ENCODE measurements at regions not wholly inside any gene's neighbourhood (a gene's known extent, or its start where the extent isn't known, plus 50 kb on each side); places are given as distances from the start of the nearest gene placed in this dataset.

DNA sequence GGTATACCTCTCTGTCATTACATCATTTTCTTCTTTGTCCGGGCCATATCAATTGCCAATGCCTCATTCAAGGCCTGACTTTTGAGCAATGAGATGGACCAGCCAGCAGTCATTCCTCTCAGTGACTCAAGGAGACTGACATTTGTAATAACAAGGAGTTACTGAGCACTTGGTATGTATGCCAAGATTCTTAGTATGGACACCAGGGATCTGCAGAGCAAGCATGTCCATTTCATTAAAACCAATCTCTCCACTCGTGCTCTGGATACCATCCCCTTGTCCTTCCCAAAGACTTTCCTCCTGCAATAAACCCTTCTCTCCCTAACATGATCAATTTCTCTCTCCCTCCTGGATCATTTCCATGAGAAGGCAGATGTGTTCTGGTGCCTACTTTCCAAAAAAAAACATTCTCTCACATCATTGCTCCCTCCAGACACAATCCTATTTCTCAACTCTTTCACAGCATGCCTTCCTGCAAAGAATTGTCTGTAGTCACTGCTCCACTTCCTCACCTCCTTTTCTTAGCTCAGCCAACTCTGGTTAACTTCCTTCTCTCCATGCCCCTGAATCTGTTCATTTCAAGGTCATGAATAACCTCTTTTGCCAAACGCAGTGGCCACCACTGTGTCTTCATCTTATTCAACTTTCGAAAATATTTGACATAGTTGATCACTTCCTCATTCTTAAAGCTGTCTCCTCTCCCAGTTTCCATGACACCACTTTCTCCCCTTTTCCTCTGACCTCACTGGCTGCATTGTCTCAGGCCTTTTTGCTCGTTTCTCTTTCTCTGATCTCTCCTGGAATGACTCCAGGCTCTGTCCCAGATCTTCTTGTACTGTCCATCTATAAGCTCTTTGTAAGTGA is 102.8 kb upstream of the CYP1B1 start:
- no peaks in the 10 kb centered on the region for H3K9me3 Mint-ChIP-seq
- no peak for ATAC-seq
- no peaks in the 10 kb centered on the region for H3K27me3 Mint-ChIP-seq (ENCODE audit: low read depth)
- no peak for DNase-seq (ENCODE audit: low spot score)
- peak overlapping the region; percentile 3 for H3K27ac Mint-ChIP-seq
- peaks cover 14% of the 10 kb centered on the region for H3K4me1 Mint-ChIP-seq
- H3K36me3 Mint-ChIP-seq = no peaks in the 10 kb centered on the region
- ChIA-PET CTCF (interaction anchor here (0.7 kb wide), 1 partner anchor 300 kb away, joined by 3 read pairs; no protein-coding TSS in a partner anchor), POLR2A (no interaction called here)
- TF ChIP-seq ZBTB21 (CRISPR knock-in tag; IDR thresholded peaks at IDR 0.05; ENCODE audit: borderline replicate concordance) (no peak), TP53 (CRISPR knock-in tag; IDR thresholded peaks at IDR 0.05) (no peak), ZNF263 (CRISPR knock-in tag; IDR thresholded peaks at IDR 0.05; ENCODE audit: low read depth) (no peak), GTF2I (CRISPR knock-in tag; conservative IDR thresholded peaks at IDR 0.05) (no peak), NR2C2 (CRISPR knock-in tag; IDR thresholded peaks at IDR 0.05) (no peak), GRHL2 (CRISPR knock-in tag; IDR thresholded peaks at IDR 0.05; ENCODE audit: insufficient replicate concordance, severe bottlenecking) (no peak), ZNF121 (CRISPR knock-in tag; IDR thresholded peaks at IDR 0.05) (no peak), SOX15 (CRISPR knock-in tag; IDR thresholded peaks at IDR 0.05) (no peak), SMAD4 (CRISPR knock-in tag; IDR thresholded peaks at IDR 0.05) (no peak)
- TF ChIP-seq, protein P1, sequence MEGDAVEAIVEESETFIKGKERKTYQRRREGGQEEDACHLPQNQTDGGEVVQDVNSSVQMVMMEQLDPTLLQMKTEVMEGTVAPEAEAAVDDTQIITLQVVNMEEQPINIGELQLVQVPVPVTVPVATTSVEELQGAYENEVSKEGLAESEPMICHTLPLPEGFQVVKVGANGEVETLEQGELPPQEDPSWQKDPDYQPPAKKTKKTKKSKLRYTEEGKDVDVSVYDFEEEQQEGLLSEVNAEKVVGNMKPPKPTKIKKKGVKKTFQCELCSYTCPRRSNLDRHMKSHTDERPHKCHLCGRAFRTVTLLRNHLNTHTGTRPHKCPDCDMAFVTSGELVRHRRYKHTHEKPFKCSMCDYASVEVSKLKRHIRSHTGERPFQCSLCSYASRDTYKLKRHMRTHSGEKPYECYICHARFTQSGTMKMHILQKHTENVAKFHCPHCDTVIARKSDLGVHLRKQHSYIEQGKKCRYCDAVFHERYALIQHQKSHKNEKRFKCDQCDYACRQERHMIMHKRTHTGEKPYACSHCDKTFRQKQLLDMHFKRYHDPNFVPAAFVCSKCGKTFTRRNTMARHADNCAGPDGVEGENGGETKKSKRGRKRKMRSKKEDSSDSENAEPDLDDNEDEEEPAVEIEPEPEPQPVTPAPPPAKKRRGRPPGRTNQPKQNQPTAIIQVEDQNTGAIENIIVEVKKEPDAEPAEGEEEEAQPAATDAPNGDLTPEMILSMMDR (IDR thresholded peaks at IDR 0.05) = no peak
- TF ChIP-seq, protein P2, sequence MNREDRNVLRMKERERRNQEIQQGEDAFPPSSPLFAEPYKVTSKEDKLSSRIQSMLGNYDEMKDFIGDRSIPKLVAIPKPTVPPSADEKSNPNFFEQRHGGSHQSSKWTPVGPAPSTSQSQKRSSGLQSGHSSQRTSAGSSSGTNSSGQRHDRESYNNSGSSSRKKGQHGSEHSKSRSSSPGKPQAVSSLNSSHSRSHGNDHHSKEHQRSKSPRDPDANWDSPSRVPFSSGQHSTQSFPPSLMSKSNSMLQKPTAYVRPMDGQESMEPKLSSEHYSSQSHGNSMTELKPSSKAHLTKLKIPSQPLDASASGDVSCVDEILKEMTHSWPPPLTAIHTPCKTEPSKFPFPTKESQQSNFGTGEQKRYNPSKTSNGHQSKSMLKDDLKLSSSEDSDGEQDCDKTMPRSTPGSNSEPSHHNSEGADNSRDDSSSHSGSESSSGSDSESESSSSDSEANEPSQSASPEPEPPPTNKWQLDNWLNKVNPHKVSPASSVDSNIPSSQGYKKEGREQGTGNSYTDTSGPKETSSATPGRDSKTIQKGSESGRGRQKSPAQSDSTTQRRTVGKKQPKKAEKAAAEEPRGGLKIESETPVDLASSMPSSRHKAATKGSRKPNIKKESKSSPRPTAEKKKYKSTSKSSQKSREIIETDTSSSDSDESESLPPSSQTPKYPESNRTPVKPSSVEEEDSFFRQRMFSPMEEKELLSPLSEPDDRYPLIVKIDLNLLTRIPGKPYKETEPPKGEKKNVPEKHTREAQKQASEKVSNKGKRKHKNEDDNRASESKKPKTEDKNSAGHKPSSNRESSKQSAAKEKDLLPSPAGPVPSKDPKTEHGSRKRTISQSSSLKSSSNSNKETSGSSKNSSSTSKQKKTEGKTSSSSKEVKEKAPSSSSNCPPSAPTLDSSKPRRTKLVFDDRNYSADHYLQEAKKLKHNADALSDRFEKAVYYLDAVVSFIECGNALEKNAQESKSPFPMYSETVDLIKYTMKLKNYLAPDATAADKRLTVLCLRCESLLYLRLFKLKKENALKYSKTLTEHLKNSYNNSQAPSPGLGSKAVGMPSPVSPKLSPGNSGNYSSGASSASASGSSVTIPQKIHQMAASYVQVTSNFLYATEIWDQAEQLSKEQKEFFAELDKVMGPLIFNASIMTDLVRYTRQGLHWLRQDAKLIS (CRISPR knock-in tag; IDR thresholded peaks at IDR 0.05; ENCODE audit: borderline replicate concordance) = no peak
- TF ChIP-seq, protein P3, sequence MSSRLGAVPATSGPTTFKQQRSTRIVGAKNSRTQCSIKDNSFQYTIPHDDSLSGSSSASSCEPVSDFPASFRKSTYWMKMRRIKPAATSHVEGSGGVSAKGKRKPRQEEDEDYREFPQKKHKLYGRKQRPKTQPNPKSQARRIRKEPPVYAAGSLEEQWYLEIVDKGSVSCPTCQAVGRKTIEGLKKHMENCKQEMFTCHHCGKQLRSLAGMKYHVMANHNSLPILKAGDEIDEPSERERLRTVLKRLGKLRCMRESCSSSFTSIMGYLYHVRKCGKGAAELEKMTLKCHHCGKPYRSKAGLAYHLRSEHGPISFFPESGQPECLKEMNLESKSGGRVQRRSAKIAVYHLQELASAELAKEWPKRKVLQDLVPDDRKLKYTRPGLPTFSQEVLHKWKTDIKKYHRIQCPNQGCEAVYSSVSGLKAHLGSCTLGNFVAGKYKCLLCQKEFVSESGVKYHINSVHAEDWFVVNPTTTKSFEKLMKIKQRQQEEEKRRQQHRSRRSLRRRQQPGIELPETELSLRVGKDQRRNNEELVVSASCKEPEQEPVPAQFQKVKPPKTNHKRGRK (CRISPR knock-in tag; IDR thresholded peaks at IDR 0.05; ENCODE audit: borderline replicate concordance) = no peak
- no peak overlapping the region for H3K4me3 Mint-ChIP-seq

DNA sequence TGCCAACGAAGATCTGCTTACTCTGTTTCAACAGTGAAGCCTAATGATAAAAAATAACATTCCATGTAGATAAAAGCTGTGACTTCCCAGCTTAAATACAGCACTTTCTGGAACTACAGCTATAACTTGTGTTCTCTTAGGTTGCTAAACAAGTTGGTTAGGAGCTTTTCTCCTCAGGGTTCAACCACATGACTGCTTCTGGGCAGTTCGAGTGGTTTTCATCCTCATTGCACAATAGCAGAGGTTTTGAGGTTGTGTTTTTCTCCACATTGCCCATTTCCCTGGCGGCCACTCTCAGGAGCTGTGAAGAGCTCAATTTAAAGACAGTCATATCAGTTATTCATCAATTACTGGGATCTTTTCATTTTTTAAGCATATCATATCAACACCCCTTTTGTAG is 102.2 kb upstream of the CYP1B1 start:
- POLR2A ChIA-PET = no interaction called here
- no peak for DNase-seq (ENCODE audit: low spot score)
- Mint-ChIP-seq H3K27me3 (ENCODE audit: low read depth) (no peaks in the 10 kb centered on the region), H3K9me3 (no peaks in the 10 kb centered on the region), H3K36me3 (no peaks in the 10 kb centered on the region), H3K27ac (no peak overlapping the region), H3K4me3 (no peak overlapping the region), H3K4me1 (peaks cover 14% of the 10 kb centered on the region)
- ATAC-seq = no peak
- CTCF ChIA-PET = interaction anchor here (0.7 kb wide), 1 partner anchor 299 kb away, joined by 3 read pairs; no protein-coding TSS in a partner anchor
- TF ChIP-seq, protein P4, sequence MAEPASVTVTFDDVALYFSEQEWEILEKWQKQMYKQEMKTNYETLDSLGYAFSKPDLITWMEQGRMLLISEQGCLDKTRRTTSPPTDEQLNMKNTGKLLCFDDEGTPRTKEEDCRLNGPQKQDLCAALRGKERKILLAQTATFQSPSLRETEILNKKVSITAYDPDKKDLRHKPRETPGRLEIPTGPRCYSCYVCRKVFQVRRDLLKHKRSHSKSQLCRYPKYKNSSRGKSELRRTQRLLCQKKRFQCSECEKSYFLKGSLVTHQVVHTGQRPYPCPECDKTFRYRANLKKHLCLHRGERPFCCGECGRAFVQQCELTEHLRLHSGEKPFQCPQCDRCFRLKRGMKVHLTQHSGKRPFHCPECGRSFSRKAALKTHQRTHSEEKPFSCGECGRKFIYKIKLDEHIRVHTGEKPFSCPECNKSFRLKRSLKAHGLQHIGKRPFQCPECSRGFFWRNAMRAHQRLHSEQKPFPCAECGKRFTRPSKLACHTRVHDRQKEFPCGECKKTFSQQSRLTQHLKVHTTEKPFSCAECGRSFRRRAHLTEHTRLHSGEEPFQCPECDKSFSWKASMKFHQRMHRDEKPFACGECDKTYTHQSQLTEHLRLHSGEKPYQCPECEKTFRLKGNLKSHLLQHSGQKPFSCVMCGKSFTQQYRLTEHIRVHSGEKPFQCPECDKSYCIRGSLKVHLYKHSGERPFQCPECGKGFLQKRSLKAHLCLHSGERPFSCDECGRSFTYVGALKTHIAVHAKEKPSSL (CRISPR knock-in tag; conservative IDR thresholded peaks at IDR 0.05) = no peak
- TF ChIP-seq TP53 (CRISPR knock-in tag; IDR thresholded peaks at IDR 0.05) = no peak
- TF ChIP-seq, protein P5, sequence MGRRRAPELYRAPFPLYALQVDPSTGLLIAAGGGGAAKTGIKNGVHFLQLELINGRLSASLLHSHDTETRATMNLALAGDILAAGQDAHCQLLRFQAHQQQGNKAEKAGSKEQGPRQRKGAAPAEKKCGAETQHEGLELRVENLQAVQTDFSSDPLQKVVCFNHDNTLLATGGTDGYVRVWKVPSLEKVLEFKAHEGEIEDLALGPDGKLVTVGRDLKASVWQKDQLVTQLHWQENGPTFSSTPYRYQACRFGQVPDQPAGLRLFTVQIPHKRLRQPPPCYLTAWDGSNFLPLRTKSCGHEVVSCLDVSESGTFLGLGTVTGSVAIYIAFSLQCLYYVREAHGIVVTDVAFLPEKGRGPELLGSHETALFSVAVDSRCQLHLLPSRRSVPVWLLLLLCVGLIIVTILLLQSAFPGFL (CRISPR knock-in tag; IDR thresholded peaks at IDR 0.05; ENCODE audit: borderline replicate concordance) = no peak
- TF ChIP-seq, protein P6, sequence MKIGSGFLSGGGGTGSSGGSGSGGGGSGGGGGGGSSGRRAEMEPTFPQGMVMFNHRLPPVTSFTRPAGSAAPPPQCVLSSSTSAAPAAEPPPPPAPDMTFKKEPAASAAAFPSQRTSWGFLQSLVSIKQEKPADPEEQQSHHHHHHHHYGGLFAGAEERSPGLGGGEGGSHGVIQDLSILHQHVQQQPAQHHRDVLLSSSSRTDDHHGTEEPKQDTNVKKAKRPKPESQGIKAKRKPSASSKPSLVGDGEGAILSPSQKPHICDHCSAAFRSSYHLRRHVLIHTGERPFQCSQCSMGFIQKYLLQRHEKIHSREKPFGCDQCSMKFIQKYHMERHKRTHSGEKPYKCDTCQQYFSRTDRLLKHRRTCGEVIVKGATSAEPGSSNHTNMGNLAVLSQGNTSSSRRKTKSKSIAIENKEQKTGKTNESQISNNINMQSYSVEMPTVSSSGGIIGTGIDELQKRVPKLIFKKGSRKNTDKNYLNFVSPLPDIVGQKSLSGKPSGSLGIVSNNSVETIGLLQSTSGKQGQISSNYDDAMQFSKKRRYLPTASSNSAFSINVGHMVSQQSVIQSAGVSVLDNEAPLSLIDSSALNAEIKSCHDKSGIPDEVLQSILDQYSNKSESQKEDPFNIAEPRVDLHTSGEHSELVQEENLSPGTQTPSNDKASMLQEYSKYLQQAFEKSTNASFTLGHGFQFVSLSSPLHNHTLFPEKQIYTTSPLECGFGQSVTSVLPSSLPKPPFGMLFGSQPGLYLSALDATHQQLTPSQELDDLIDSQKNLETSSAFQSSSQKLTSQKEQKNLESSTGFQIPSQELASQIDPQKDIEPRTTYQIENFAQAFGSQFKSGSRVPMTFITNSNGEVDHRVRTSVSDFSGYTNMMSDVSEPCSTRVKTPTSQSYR (CRISPR knock-in tag; IDR thresholded peaks at IDR 0.05) = no peak
- TF ChIP-seq, protein P2 (CRISPR knock-in tag; IDR thresholded peaks at IDR 0.05; ENCODE audit: borderline replicate concordance) = no peak
